HepG2 (cell line): ENCODE measurements at regions not wholly inside any gene's neighbourhood (a gene's known extent, or its start where the extent isn't known, plus 50 kb on each side); places are given as distances from the start of the nearest gene placed in this dataset.

Source experiments
- ATAC-seq: fragments of 200-7000 bp; cut with Tn5 transposase; 3 replicates; pipeline ENCODE4 v1.9.1; 2020; ENCODE audit warnings: mild to moderate bottlenecking, moderate library complexity
- BruUV-seq: library from RNA; stranded (reverse); fragments of 400-500 nt; replicated peaks from 2 replicates; lab custom pipeline; 2021; lab: Mats Ljungman, UMichigan
- CTCF ChIA-PET: fragments of 300-600 bp; formaldehyde crosslinking; extraction: SDS; loops from one replicate; lab custom pipeline; 2021; ENCODE audit warnings: low total read pairs, inconsistent platforms, low intra/inter-chr PET ratio; lab: Yijun Ruan, JAX
- POLR2A ChIA-PET: fragments of 350-600 bp; sonication (Branson Sonifier 250); formaldehyde crosslinking; loops from one replicate; lab custom pipeline; 2020; ENCODE audit warnings: antibody characterized with exemption, inconsistent platforms; lab: Yijun Ruan, JAX
- DNase-seq: peaks from one replicate; pipeline ENCODE4 v3.0.0-alpha.2; 2015; ENCODE audit warnings: low spot score
- FAIRE-seq: peaks from 3 replicates; lab custom pipeline; 2011; peaks lifted over from hg19 to GRCh38; lab: Jason Lieb, UNC
- H2AFZ ChIP-seq: one replicate; pipeline ENCODE4 v1.6.1; 2011; ENCODE audit warnings: low read length, inconsistent platforms
- H3K27ac ChIP-seq: fragments of 300-600 bp; 3 replicates; pipeline ENCODE4 v1.8.0; 2011; ENCODE audit warnings: mixed run types, mild to moderate bottlenecking, mixed read lengths, low read length, inconsistent platforms; ENCODE audit not compliant: insufficient read depth; ENCODE audit errors: extremely low read length
- H3K27me3 ChIP-seq, 2 experiments: fragments of 200-600 bp in 1 of 2; 2 replicates in 1 of 2; 3 replicates in 1 of 2; pipeline versions ENCODE4 v1.6.0 to v1.8.0; 2011; ENCODE audit warnings: low read length in 2 of 2, mild to moderate bottlenecking in 2 of 2, moderate library complexity in 2 of 2, inconsistent platforms in 1 of 2; ENCODE audit not compliant: insufficient read depth in 2 of 2, control insufficient read depth in 1 of 2
- H3K36me3 ChIP-seq, 2 experiments: fragments of 200-600 bp in 1 of 2; replicated peaks in 1 of 2; 2 replicates in 1 of 2; 3 replicates in 1 of 2; pipeline versions ENCODE4 v1.5.1 to v1.8.0; 2011; ENCODE audit warnings: low read length in 2 of 2, inconsistent platforms in 1 of 2; ENCODE audit not compliant: insufficient read depth in 2 of 2, control insufficient read depth in 1 of 2
- H3K4me1 ChIP-seq: 2 replicates; pipeline ENCODE4 v1.5.1; 2012; ENCODE audit warnings: low read length, inconsistent platforms; ENCODE audit not compliant: insufficient read depth
- H3K4me2 ChIP-seq: 2 replicates; pipeline ENCODE4 v1.6.0; 2011; ENCODE audit warnings: low read depth, low read length, inconsistent platforms
- H3K4me3 ChIP-seq, 3 experiments: fragments of 200-600 bp in 1 of 3; sonication (generic), shearing (Covaris generic) in 1 of 3; replicated peaks in 1 of 3; 2 replicates each; pipeline ENCODE4 v1.5.1; 2011 to 2016; ENCODE audit warnings: low read length in 3 of 3, inconsistent platforms in 2 of 3, low read depth in 2 of 3, mild to moderate bottlenecking in 2 of 3, control low read depth in 1 of 3, mixed read lengths in 1 of 3; ENCODE audit not compliant: insufficient read depth in 1 of 3
- H3K79me2 ChIP-seq: one replicate; pipeline ENCODE4 v1.6.1; 2011; ENCODE audit warnings: low read length, inconsistent platforms; ENCODE audit not compliant: insufficient read depth
- H3K9ac ChIP-seq: 2 replicates; pipeline ENCODE4 v1.6.0; 2011; ENCODE audit warnings: mild to moderate bottlenecking, low read depth, low read length, inconsistent platforms; ENCODE audit not compliant: insufficient read depth
- H3K9me3 ChIP-seq: 2 replicates; pipeline ENCODE4 v1.5.1; 2012; ENCODE audit warnings: mild to moderate bottlenecking, low read length
- H4K20me1 ChIP-seq: 2 replicates; pipeline ENCODE4 v1.6.0; 2011; ENCODE audit warnings: inconsistent platforms, mild to moderate bottlenecking, low read length, moderate library complexity; ENCODE audit not compliant: insufficient read depth
- ARNT2 ChIP-seq: sonication (generic); formaldehyde crosslinking; IDR thresholded peaks from 2 replicates; pipeline ENCODE4 v1.8.0; 2022; ENCODE audit warnings: mild to moderate bottlenecking, low read depth, missing genetic modification reagents, moderate library complexity
- EEA1 ChIP-seq: sonication (generic); formaldehyde crosslinking; IDR thresholded peaks from 2 replicates; pipeline ENCODE4 v1.5.1; 2020; ENCODE audit warnings: mild to moderate bottlenecking, missing genetic modification reagents, borderline replicate concordance
- ISX ChIP-seq: sonication (generic); formaldehyde crosslinking; conservative IDR thresholded peaks from 2 replicates; pipeline ENCODE4 v1.5.0; 2020; ENCODE audit warnings: missing genetic modification reagents
- MAX ChIP-seq: IDR thresholded peaks from 2 replicates; pipeline ENCODE4 v1.6.1; 2012; ENCODE audit warnings: inconsistent platforms
- MEIS2 ChIP-seq: sonication (generic); formaldehyde crosslinking; IDR thresholded peaks from 2 replicates; pipeline ENCODE4 v1.9.0; 2021; ENCODE audit warnings: mild to moderate bottlenecking, missing genetic modification reagents
- NFE2 ChIP-seq: sonication (generic); formaldehyde crosslinking; IDR thresholded peaks from 2 replicates; pipeline ENCODE4 v1.4.0; 2020; ENCODE audit warnings: missing genetic modification reagents
- ONECUT2 ChIP-seq: sonication (generic); formaldehyde crosslinking; IDR thresholded peaks from 2 replicates; pipeline ENCODE4 v1.4.0; 2020; ENCODE audit warnings: missing genetic modification reagents
- STAG1 ChIP-seq: sonication (generic); formaldehyde crosslinking; IDR thresholded peaks from 2 replicates; pipeline ENCODE4 v1.4.0; 2020; ENCODE audit warnings: missing genetic modification reagents
- ZNF251 ChIP-seq: sonication (generic); formaldehyde crosslinking; IDR thresholded peaks from 2 replicates; pipeline ENCODE4 v1.9.0; 2021; ENCODE audit warnings: mild to moderate bottlenecking, missing genetic modification reagents
- ZNF597 ChIP-seq: sonication (generic); formaldehyde crosslinking; IDR thresholded peaks from 2 replicates; pipeline ENCODE4 v1.5.0; 2020; ENCODE audit warnings: missing genetic modification reagents
- ZNF644 ChIP-seq: IDR thresholded peaks from 2 replicates; pipeline ENCODE4 v1.6.1; 2016; ENCODE audit warnings: low read depth
- ZNF709 ChIP-seq: sonication (generic); formaldehyde crosslinking; IDR thresholded peaks from 2 replicates; pipeline ENCODE4 v1.5.0; 2020; ENCODE audit warnings: mild to moderate bottlenecking, missing genetic modification reagents
- WGBS: methylation state at CpG from one replicate; pipeline ENCODE4 v1.1.6; 2017; ENCODE audit warnings: low lambda C conversion rate; 5-methylcytosine and 5-hydroxymethylcytosine counted together
- in situ Hi-C: cut with HindIII; loops from 2 replicates; pipeline ENCODE4 v1.10.0; 2017; ENCODE audit warnings: low pct_unique_long_range_greater_than_20kb; ENCODE audit not compliant: extremely low pct_ligation_motif_present
- intact Hi-C: fragments of 100-400 bp; cut with micrococcal nuclease; formaldehyde crosslinking; loops from one replicate; pipeline ENCODE4 v1.10.0; 2022; ENCODE audit not compliant: unreplicated experiment
- TF ChIP-seq, protein P1 (sequence below): sonication (generic); formaldehyde crosslinking; IDR thresholded peaks from 2 replicates; pipeline ENCODE4 v1.5.0; 2020; ENCODE audit warnings: mild to moderate bottlenecking, missing genetic modification reagents, borderline replicate concordance
- TF ChIP-seq, protein P2 (sequence below): sonication (generic); formaldehyde crosslinking; IDR thresholded peaks from 2 replicates; pipeline ENCODE4 v1.5.1; 2020; ENCODE audit warnings: missing genetic modification reagents, mild to moderate bottlenecking, borderline replicate concordance

DNA sequence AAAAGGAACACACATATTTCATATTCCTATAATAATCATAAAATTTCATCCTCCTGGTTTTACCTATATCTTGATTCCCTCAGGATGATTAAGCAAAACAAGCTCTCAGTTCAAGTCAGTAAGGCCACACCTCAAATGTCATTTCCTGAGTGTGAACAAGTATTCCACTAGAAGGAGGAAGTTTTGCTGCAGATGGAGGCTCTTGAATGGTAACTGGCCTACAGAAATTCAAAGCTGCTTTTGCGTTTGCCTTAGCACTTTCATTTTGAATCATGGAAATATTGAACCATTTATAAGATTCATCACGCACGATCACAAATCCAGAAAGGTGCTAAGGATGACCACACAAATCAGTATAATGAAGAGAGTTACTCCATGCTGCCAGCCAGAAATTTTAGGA is 254.4 kb upstream of the CXXC4 start:
- no peak overlapping the region for H3K4me3 ChIP-seq
- intact Hi-C loops (no loop called here), in situ Hi-C loops (no loop called here)
- no peak overlapping the region for H2AFZ ChIP-seq
- ChIA-PET POLR2A (no interaction called here), CTCF (no interaction called here)
- FAIRE-seq (no peak), ATAC-seq (no peak), DNase-seq (no peak)
- no peaks in the 10 kb centered on the region for H4K20me1 ChIP-seq
- no peak overlapping the region for H3K4me2 ChIP-seq
- no peak overlapping the region for H3K27ac ChIP-seq
- no peak overlapping the region for H3K9ac ChIP-seq
- 29% methylated on average over 3 of the region's 3 CpGs for WGBS
- no peaks in the 10 kb centered on the region for H3K4me1 ChIP-seq
- H3K27me3 ChIP-seq = no peaks in the 10 kb centered on the region
- TF ChIP-seq MAX = no peak
- no peak for TF ChIP-seq MEIS2
- no peak for TF ChIP-seq ARNT2 (CRISPR knock-in tag)
- TF ChIP-seq ZNF597 (CRISPR knock-in tag) = no peak
- TF ChIP-seq ZNF644 (CRISPR knock-in tag) = no peak
- TF ChIP-seq ONECUT2 (CRISPR knock-in tag) = no peak
- no peaks in the 10 kb centered on the region for H3K79me2 ChIP-seq
- no peaks in the 10 kb centered on the region for H3K36me3 ChIP-seq
- BruUV-seq = no TSS peak
- H3K9me3 ChIP-seq = no peaks in the 10 kb centered on the region

GRCh38 chr4:104750008-104750407 is 255.3 kb upstream of the CXXC4 start:
- no TSS peak for BruUV-seq
- Histone ChIP-seq H3K9me3 (no peaks in the 10 kb centered on the region), H3K27me3 (no peaks in the 10 kb centered on the region), H3K79me2 (no peaks in the 10 kb centered on the region), H3K4me2 (no peak overlapping the region), H3K36me3 (no peaks in the 10 kb centered on the region), H3K4me1 (no peaks in the 10 kb centered on the region), H4K20me1 (no peaks in the 10 kb centered on the region), H3K27ac (no peak overlapping the region), H3K9ac (no peak overlapping the region), H2AFZ (no peak overlapping the region), H3K4me3 (no peak overlapping the region)
- ChIA-PET POLR2A (no interaction called here), CTCF (no interaction called here)
- intact Hi-C loops = no loop called here
- DNase-seq = no peak
- 0% methylated on average over 2 of the region's 2 CpGs for WGBS
- TF ChIP-seq, protein P1, sequence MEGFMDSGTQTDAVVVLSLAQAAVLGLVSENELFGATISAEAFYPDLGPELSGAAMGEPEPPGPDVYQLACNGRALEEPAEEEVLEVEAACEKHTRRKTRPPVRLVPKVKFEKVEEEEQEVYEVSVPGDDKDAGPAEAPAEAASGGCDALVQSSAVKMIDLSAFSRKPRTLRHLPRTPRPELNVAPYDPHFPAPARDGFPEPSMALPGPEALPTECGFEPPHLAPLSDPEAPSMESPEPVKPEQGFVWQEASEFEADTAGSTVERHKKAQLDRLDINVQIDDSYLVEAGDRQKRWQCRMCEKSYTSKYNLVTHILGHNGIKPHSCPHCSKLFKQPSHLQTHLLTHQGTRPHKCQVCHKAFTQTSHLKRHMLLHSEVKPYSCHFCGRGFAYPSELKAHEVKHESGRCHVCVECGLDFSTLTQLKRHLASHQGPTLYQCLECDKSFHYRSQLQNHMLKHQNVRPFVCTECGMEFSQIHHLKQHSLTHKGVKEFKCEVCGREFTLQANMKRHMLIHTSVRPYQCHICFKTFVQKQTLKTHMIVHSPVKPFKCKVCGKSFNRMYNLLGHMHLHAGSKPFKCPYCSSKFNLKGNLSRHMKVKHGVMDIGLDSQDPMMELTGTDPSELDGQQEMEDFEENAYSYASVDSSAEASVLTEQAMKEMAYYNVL = no peak
- TF ChIP-seq NFE2 (CRISPR knock-in tag) (no peak), STAG1 (CRISPR knock-in tag) (no peak), ISX (no peak), EEA1 (CRISPR knock-in tag) (no peak), ZNF251 (CRISPR knock-in tag) (no peak), ZNF709 (CRISPR knock-in tag) (no peak)
- TF ChIP-seq, protein P2, sequence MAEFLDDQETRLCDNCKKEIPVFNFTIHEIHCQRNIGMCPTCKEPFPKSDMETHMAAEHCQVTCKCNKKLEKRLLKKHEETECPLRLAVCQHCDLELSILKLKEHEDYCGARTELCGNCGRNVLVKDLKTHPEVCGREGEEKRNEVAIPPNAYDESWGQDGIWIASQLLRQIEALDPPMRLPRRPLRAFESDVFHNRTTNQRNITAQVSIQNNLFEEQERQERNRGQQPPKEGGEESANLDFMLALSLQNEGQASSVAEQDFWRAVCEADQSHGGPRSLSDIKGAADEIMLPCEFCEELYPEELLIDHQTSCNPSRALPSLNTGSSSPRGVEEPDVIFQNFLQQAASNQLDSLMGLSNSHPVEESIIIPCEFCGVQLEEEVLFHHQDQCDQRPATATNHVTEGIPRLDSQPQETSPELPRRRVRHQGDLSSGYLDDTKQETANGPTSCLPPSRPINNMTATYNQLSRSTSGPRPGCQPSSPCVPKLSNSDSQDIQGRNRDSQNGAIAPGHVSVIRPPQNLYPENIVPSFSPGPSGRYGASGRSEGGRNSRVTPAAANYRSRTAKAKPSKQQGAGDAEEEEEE (CRISPR knock-in tag) = no peak
- FAIRE-seq = no peak
- ATAC-seq = no peak
- in situ Hi-C loops = no loop called here
